ENCODE measurements at regions not wholly inside any gene's neighbourhood (a gene's known extent, or its start where the extent isn't known, plus 50 kb on each side); places are given as distances from the start of the nearest gene placed in this dataset.

- TF ChIP-seq CTCF (conservative IDR thresholded peaks at IDR 0.05) (no peak), EZH2 (IDR thresholded peaks at IDR 0.05; ENCODE audit: low read depth) (no peak)
Observed at GRCh38 chr5:2865856-2866255, 114.4 kb upstream of the IRX2 start.
